Activated CD4-positive, alpha-beta T cell treated with anti-CD3 and anti-CD28 coated beads, Interleukin-2, amount 10 ng/mL, durations not matched to agents 24 days and 14 days (primary cell): ENCODE measurements at regions not wholly inside any gene's neighbourhood (a gene's known extent, or its start where the extent isn't known, plus 50 kb on each side); places are given as distances from the start of the nearest gene placed in this dataset.

ENCODE experiments used
- DNase-seq: peaks from one replicate; pipeline ENCODE4 v3.0.0; 2022
- H3K27ac Mint-ChIP-seq: one replicate; pipeline ENCODE4 v1.8.0; 2022; ENCODE audit warnings: mild to moderate bottlenecking, mixed read lengths
- H3K27me3 Mint-ChIP-seq: one replicate; pipeline ENCODE4 v1.8.0; 2022; ENCODE audit warnings: mixed read lengths
- H3K36me3 Mint-ChIP-seq: one replicate; pipeline ENCODE4 v1.8.0; 2022; ENCODE audit warnings: low read depth, mild to moderate bottlenecking, mixed read lengths
- H3K4me1 Mint-ChIP-seq: one replicate; pipeline ENCODE4 v1.8.0; 2021; ENCODE audit warnings: mixed read lengths
- H3K4me3 Mint-ChIP-seq: one replicate; pipeline ENCODE4 v1.8.0; 2022; ENCODE audit warnings: mild to moderate bottlenecking, moderate library complexity, mixed read lengths
- H3K9me3 Mint-ChIP-seq: one replicate; pipeline ENCODE4 v1.8.0; 2021; ENCODE audit warnings: mixed read lengths
- intact Hi-C: fragments of 100-400 bp; cut with micrococcal nuclease; formaldehyde crosslinking; loops from one replicate; pipeline ENCODE4 v1.15.1; 2023

DNA sequence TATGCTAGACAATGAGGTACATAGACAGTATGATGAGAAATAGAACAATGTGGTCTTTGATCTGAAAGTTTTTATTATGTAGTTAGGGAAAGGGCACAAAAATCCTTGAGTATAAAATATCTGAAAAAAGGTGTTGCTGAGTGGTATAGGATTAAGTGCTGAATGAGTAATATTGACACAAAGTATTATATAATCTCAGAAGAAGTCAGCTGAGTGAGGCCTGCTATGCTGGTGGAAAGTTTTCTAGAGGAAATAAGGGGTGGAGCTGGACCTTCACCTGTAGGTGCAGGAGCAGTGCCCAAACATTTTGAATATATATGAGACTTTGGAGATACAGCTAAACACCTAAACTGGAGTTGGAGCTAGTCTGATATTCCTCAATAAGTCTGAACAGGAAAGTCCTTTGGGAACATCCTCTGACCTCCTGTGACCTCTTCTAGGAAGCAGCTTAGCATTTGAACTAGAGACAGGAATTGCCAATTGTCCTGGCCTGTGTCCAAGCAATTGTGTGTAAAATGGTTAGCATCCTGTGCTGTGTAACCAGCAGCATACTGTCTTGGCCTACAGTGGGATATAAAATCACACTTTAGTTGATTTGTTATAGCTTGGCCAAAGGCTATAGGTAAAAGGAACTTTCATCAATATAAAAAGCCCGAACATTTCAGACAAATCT lies 285.3 kb downstream of the ANKRD50 start:
- Mint-ChIP-seq H3K4me1 (no peaks in the 10 kb centered on the region), H3K36me3 (no peaks in the 10 kb centered on the region), H3K27me3 (no peaks in the 10 kb centered on the region), H3K4me3 (no peak overlapping the region), H3K9me3 (no peaks in the 10 kb centered on the region), H3K27ac (no peak overlapping the region)
- DNase-seq: no peak
- intact Hi-C loops: no loop called here

DNA sequence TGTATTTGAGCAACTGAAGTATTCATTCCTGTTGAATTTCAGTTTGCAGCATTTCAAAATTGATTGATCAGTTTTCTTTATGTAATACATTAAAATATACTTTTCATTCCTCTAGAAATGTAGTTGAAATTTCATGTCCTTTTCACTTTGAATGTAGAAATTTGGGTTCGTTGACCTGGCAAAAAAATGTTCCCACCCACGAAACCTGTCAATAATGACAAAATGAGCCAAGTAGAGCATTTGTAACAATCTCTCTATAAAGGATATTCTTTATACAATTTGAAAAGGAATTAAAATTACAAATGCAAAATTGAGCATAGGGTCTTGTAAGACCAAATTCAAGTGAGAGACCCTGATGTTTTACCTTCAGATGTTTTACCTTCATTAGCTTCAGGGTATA lies 283.9 kb downstream of the ANKRD50 start:
- Mint-ChIP-seq H3K27ac (no peak overlapping the region), H3K36me3 (no peaks in the 10 kb centered on the region), H3K4me3 (no peak overlapping the region), H3K27me3 (no peaks in the 10 kb centered on the region), H3K4me1 (no peaks in the 10 kb centered on the region), H3K9me3 (no peaks in the 10 kb centered on the region)
- intact Hi-C loops: no loop called here
- no peak for DNase-seq

DNA sequence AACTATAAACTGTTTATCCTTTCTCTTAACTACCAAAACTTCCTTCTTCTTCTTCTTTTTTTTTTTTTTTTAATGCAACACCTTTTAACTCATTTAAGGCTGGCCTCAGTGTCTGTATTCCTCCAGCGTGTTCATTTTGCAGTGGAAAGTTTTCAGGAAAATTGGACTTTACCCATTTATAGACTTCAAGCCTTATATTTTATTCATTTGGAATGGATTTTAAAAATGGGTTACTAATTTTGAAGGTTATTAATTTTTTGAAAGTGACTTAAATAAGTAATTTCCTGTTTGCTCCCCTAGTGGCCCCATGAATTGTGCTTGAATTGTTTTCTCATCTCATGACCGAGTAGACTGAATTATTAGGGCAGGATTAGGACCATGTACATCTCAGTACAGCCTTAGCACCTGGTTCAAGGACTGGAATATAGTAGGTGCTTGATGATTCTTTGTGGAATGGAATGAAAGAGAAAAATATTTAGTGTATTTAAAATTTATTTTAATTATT lies 282.7 kb downstream of the ANKRD50 start:
- Mint-ChIP-seq H3K36me3 (no peaks in the 10 kb centered on the region), H3K4me3 (no peak overlapping the region), H3K4me1 (no peaks in the 10 kb centered on the region), H3K27me3 (no peaks in the 10 kb centered on the region), H3K27ac (no peak overlapping the region), H3K9me3 (no peaks in the 10 kb centered on the region)
- intact Hi-C loops: no loop called here
- DNase-seq: no peak

GRCh38 chr4:124431653-124432192 lies 280.8 kb downstream of the ANKRD50 start:
- intact Hi-C loops: no loop called here
- no peaks in the 10 kb centered on the region for H3K36me3 Mint-ChIP-seq

GRCh38 chr4:124432500-124432899 lies 280.0 kb downstream of the ANKRD50 start:
- intact Hi-C loops: no loop called here
- Mint-ChIP-seq H3K27ac (no peak overlapping the region), H3K4me3 (no peak overlapping the region), H3K36me3 (no peaks in the 10 kb centered on the region), H3K4me1 (no peaks in the 10 kb centered on the region), H3K9me3 (no peaks in the 10 kb centered on the region), H3K27me3 (no peaks in the 10 kb centered on the region)
- DNase-seq: no peak

More at GRCh38 chr4:124431653-124432192, 280.8 kb downstream of the ANKRD50 start:
- no peaks in the 10 kb centered on the region for H3K27me3 Mint-ChIP-seq
- H3K9me3 Mint-ChIP-seq: no peaks in the 10 kb centered on the region
- DNase-seq: no peak
- no peak overlapping the region for H3K27ac Mint-ChIP-seq
- no peaks in the 10 kb centered on the region for H3K4me1 Mint-ChIP-seq
- no peak overlapping the region for H3K4me3 Mint-ChIP-seq

- intact Hi-C loops: no loop called here
- Mint-ChIP-seq H3K36me3 (no peaks in the 10 kb centered on the region), H3K27me3 (no peaks in the 10 kb centered on the region), H3K4me1 (no peaks in the 10 kb centered on the region), H3K27ac (no peak overlapping the region), H3K9me3 (no peaks in the 10 kb centered on the region), H3K4me3 (no peak overlapping the region)
- no peak for DNase-seq
Measured at GRCh38 chr4:124433044-124433443, 279.5 kb downstream of the ANKRD50 start.

DNA sequence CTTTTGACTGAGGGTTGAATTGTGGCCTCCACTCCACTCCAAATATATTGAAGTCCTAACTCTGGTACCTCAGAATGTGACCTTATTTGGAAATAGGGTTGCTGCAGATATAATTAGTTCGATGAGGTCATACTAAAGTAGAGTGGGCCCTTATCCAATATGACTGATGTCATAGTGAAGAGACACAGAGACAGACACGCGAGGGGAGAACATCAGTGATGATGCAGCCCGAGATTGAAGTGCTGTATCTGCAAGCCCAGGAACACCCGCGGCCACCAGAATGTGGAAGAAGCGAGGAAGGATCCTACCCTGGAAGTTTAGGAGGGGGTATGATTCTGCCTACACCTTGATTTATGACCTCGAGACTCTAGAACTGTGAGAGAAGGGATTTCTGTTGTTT lies 279.0 kb downstream of the ANKRD50 start:
- no peak overlapping the region for H3K27ac Mint-ChIP-seq
- H3K9me3 Mint-ChIP-seq: no peaks in the 10 kb centered on the region
- H3K36me3 Mint-ChIP-seq: no peaks in the 10 kb centered on the region
- H3K4me1 Mint-ChIP-seq: no peaks in the 10 kb centered on the region
- no peak overlapping the region for H3K4me3 Mint-ChIP-seq
- intact Hi-C loops: no loop called here
- no peaks in the 10 kb centered on the region for H3K27me3 Mint-ChIP-seq
- DNase-seq: no peak

GRCh38 chr4:124435274-124435950 lies 277.1 kb downstream of the ANKRD50 start:
- no peak overlapping the region for H3K27ac Mint-ChIP-seq

GRCh38 chr4:124437853-124438495 lies 274.6 kb downstream of the ANKRD50 start:
- H3K27me3 Mint-ChIP-seq: no peaks in the 10 kb centered on the region
- H3K4me3 Mint-ChIP-seq: no peak overlapping the region
- no peaks in the 10 kb centered on the region for H3K4me1 Mint-ChIP-seq
- DNase-seq: no peak
- H3K36me3 Mint-ChIP-seq: no peaks in the 10 kb centered on the region
- intact Hi-C loops: no loop called here
- H3K9me3 Mint-ChIP-seq: no peaks in the 10 kb centered on the region
- H3K27ac Mint-ChIP-seq: no peak overlapping the region

More at GRCh38 chr4:124435274-124435950, 277.1 kb downstream of the ANKRD50 start:
- H3K4me3 Mint-ChIP-seq: no peak overlapping the region
- intact Hi-C loops: no loop called here
- no peaks in the 10 kb centered on the region for H3K36me3 Mint-ChIP-seq
- no peak for DNase-seq
- no peaks in the 10 kb centered on the region for H3K27me3 Mint-ChIP-seq
- no peaks in the 10 kb centered on the region for H3K4me1 Mint-ChIP-seq
- no peaks in the 10 kb centered on the region for H3K9me3 Mint-ChIP-seq

DNA sequence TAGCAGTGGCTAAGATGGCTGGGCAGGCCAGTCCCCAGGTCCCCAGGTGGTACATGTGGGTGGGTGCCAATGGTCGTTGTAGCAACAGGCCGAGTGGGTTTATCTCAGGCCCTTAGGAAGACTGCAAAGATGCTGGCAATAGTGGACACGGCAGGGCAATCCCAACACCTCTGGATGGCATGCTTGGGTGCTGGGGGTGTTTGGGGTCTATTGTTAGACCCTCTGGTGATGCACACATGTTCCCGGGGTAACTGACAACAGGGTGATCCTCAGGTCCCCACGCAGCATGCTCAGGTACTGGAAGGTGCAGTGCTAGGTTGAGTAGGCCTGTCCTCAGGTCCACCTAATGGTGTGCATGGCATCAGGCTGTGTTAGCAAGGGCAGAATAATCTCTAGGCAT lies 267.5 kb downstream of the ANKRD50 start:
- intact Hi-C loops: no loop called here

GRCh38 chr4:124449881-124450280 lies 262.7 kb downstream of the ANKRD50 start:
- Mint-ChIP-seq H3K4me3 (no peak overlapping the region), H3K9me3 (no peaks in the 10 kb centered on the region), H3K36me3 (no peaks in the 10 kb centered on the region), H3K27ac (no peak overlapping the region), H3K4me1 (no peaks in the 10 kb centered on the region), H3K27me3 (no peaks in the 10 kb centered on the region)
- intact Hi-C loops: no loop called here
- no peak for DNase-seq

More for the DNA sequence above, 267.5 kb downstream of the ANKRD50 start:
- no peak for DNase-seq
- no peaks in the 10 kb centered on the region for H3K36me3 Mint-ChIP-seq
- no peak overlapping the region for H3K27ac Mint-ChIP-seq
- no peak overlapping the region for H3K4me3 Mint-ChIP-seq
- H3K9me3 Mint-ChIP-seq: no peaks in the 10 kb centered on the region
- no peaks in the 10 kb centered on the region for H3K27me3 Mint-ChIP-seq
- H3K4me1 Mint-ChIP-seq: no peaks in the 10 kb centered on the region

DNA sequence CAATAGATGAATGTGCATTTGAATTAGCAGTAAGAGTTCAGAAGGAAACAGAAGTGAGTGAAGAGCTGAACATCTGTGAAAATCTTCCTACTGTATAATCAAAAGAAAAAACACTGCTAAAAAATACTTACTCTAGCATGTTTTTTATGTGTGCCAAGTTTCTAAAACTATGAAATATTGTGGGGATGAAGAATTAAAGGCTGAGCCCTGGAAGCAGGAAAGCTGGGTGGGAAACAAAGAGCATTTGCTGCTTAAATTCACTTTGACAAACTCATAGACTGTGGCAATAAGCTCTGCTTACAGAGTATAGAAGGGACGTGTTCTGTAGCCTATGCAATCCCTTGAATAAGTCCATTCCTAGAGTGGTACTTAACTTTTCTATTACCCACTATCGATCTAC lies 261.7 kb downstream of the ANKRD50 start:
- Mint-ChIP-seq H3K4me3 (no peak overlapping the region), H3K36me3 (no peaks in the 10 kb centered on the region), H3K27me3 (no peaks in the 10 kb centered on the region), H3K27ac (no peak overlapping the region), H3K9me3 (no peaks in the 10 kb centered on the region), H3K4me1 (no peaks in the 10 kb centered on the region)
- no peak for DNase-seq
- intact Hi-C loops: no loop called here

DNA sequence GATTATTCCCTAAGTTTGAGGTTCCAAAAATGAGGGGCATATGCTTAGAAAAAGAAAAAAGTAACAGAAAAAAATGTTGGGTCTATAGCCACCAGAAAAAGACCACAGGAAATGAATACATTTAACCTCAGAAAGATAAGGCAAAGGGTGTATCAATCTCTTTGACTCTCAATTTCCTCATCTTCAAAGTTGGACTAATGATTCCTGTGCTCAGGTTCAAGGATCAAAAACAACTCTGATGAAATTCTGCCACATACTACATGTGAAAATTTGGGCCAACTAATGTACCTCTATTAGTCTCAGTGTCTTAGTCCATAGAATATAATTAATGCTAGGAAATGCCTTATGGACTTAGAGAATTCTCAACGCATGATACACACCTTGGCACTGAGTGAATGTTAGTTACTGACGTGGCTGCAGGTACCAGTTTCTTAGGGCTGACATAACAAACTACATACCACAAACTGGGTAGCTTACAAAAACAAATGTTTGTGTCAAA lies 257.7 kb downstream of the ANKRD50 start:
- DNase-seq: no peak
- intact Hi-C loops: no loop called here
- Mint-ChIP-seq H3K36me3 (no peaks in the 10 kb centered on the region), H3K27ac (no peak overlapping the region), H3K27me3 (no peaks in the 10 kb centered on the region), H3K9me3 (no peaks in the 10 kb centered on the region), H3K4me1 (no peaks in the 10 kb centered on the region), H3K4me3 (no peak overlapping the region)

GRCh38 chr4:124455671-124456070 lies 256.9 kb downstream of the ANKRD50 start:
- H3K27ac Mint-ChIP-seq: no peak overlapping the region
- H3K27me3 Mint-ChIP-seq: no peaks in the 10 kb centered on the region
- no peak for DNase-seq
- intact Hi-C loops: no loop called here
- no peak overlapping the region for H3K4me3 Mint-ChIP-seq
- no peaks in the 10 kb centered on the region for H3K36me3 Mint-ChIP-seq
- no peaks in the 10 kb centered on the region for H3K4me1 Mint-ChIP-seq
- no peaks in the 10 kb centered on the region for H3K9me3 Mint-ChIP-seq
